Fibroblast of villous mesenchyme (primary cell): ENCODE measurements at regions not wholly inside any gene's neighbourhood (a gene's known extent, or its start where the extent isn't known, plus 50 kb on each side); places are given as distances from the start of the nearest gene placed in this dataset.

ENCODE experiments used
- DNase-seq: peaks from one replicate; pipeline ENCODE4 v3.0.0-alpha.2; 2010; ENCODE audit warnings: low read depth
- H3K4me3 ChIP-seq: 2 replicates; pipeline ENCODE4 v1.5.1; 2011; ENCODE audit warnings: low read depth, mild to moderate bottlenecking, low read length
- CTCF ChIP-seq: IDR thresholded peaks from 2 replicates; pipeline ENCODE4 v1.5.1; 2012; ENCODE audit warnings: low read depth, mild to moderate bottlenecking, low read length; ENCODE audit not compliant: insufficient read depth

- TF ChIP-seq CTCF: no peak
- no peak for DNase-seq
- H3K4me3 ChIP-seq: no peak overlapping the region
These were observed 65.9 kb upstream of the VPS13A start for GRCh38 chr9:77111408-77111807.

GRCh38 chr9:77125665-77126064 lies 51.7 kb upstream of the VPS13A start:
- no peak overlapping the region for H3K4me3 ChIP-seq
- no peak for DNase-seq
- TF ChIP-seq CTCF: no peak

- TF ChIP-seq CTCF: no peak
These were observed 50.3 kb upstream of the VPS13A start for GRCh38 chr9:77127071-77127470.

More at GRCh38 chr9:77127071-77127470, 50.3 kb upstream of the VPS13A start:
- DNase-seq: no peak
- H3K4me3 ChIP-seq: no peak overlapping the region
